ENCODE measurements at regions not wholly inside any gene's neighbourhood (a gene's known extent, or its start where the extent isn't known, plus 50 kb on each side); places are given as distances from the start of the nearest gene placed in this dataset.

GRCh38 chr10:6995831-6996230 is 415.0 kb downstream of the SFMBT2 start:
- no peak for DNase-seq (ENCODE audit: low read depth, low spot score)
- H3K4me3 ChIP-seq (ENCODE audit: low read depth, low read length), result no peak overlapping the region
- in situ Hi-C loops (cut with HindIII; ENCODE audit: low sequenced_read_pairs), result no loop called here
- TF ChIP-seq, protein P1, sequence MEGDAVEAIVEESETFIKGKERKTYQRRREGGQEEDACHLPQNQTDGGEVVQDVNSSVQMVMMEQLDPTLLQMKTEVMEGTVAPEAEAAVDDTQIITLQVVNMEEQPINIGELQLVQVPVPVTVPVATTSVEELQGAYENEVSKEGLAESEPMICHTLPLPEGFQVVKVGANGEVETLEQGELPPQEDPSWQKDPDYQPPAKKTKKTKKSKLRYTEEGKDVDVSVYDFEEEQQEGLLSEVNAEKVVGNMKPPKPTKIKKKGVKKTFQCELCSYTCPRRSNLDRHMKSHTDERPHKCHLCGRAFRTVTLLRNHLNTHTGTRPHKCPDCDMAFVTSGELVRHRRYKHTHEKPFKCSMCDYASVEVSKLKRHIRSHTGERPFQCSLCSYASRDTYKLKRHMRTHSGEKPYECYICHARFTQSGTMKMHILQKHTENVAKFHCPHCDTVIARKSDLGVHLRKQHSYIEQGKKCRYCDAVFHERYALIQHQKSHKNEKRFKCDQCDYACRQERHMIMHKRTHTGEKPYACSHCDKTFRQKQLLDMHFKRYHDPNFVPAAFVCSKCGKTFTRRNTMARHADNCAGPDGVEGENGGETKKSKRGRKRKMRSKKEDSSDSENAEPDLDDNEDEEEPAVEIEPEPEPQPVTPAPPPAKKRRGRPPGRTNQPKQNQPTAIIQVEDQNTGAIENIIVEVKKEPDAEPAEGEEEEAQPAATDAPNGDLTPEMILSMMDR (IDR thresholded peaks at IDR 0.05; ENCODE audit: low read depth, low read length), result no peak

GRCh38 chr10:6995341-6995740 is 415.3 kb upstream of the PRKCQ start:
- DNase-seq (ENCODE audit: low read depth, low spot score), result no peak
- in situ Hi-C loops (cut with HindIII; ENCODE audit: low sequenced_read_pairs), result no loop called here
- TF ChIP-seq, protein P1 (IDR thresholded peaks at IDR 0.05; ENCODE audit: low read depth, low read length), result no peak

DNA sequence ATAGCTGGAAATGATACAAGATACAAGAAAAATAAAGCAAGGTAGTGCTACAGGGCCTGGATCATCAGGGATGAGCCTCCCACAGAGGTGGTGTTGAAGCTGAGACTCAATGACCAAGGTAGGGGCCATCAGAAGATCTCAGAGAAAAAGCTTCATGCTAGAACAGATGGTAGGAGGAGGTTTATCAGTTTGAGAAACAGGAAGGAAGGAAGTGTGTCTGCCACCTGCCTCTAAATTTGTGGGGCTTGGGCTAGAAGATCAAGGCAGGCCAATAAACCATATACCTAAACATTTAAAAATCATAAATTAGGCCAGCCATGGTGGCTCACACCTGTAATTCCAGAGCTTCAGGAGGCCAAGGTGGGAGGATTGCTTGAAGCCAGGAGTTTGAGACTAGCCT is 410.8 kb upstream of the PRKCQ start:
- TF ChIP-seq, protein P1 (IDR thresholded peaks at IDR 0.05; ENCODE audit: low read depth, low read length), result no peak
- no peak for DNase-seq (ENCODE audit: low read depth, low spot score)
- in situ Hi-C loops (cut with HindIII; ENCODE audit: low sequenced_read_pairs), result no loop called here
- H3K4me3 ChIP-seq (ENCODE audit: low read depth, low read length), result no peak overlapping the region

More at GRCh38 chr10:6995341-6995740, 415.3 kb upstream of the PRKCQ start:
- no peak overlapping the region for H3K4me3 ChIP-seq (ENCODE audit: low read depth, low read length)

GRCh38 chr10:6988654-6989053 is 408.6 kb upstream of the PRKCQ start:
- in situ Hi-C loops (cut with HindIII; ENCODE audit: low sequenced_read_pairs), result no loop called here
- H3K4me3 ChIP-seq (ENCODE audit: low read depth, low read length), result no peak overlapping the region
- TF ChIP-seq, protein P1 (IDR thresholded peaks at IDR 0.05; ENCODE audit: low read depth, low read length), result no peak
- no peak for DNase-seq (ENCODE audit: low read depth, low spot score)

DNA sequence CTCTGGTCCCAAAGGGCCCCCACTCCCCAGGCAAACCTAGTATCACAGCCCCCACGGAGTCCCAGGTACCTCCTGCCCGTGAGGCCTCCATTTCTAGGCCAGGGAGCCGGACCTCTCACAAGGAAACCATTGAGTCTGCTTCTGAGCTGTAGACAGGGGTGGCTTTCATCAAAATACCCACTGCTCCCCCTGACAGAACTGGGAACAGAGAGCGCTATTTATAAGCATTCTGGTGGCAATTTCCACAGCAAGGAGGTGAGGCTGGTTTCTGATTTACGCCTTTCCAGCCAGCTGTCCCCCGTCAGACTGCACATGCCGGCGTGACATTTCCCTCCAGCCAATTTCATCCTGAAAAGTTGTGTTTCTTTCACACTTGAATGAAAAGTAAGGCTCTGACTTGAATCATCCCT is 407.5 kb upstream of the PRKCQ start:
- in situ Hi-C loops (cut with HindIII; ENCODE audit: low sequenced_read_pairs), result no loop called here
- DNase-seq (ENCODE audit: low read depth, low spot score), result no peak
- no peak overlapping the region for H3K4me3 ChIP-seq (ENCODE audit: low read depth, low read length)
- TF ChIP-seq, protein P1 (IDR thresholded peaks at IDR 0.05; ENCODE audit: low read depth, low read length), result no peak

DNA sequence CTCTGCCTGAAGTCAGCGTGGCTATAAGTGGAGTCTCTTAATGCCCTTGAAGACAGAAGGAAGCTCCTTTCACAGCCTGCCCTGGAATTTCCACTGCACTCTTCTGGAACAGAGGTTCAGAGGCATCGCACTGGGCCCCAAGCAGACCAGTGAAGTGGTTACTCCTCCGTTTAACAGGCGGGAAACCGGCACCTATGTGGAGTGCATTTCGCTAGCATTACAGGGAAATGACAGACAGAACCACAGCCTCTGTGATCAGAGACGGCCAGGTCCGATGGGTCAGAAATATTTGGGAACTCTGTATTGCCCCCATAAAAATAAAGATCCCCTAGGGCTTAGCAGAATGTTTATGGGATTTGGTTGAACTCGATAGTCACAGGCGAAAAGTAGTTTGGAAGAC is 406.9 kb upstream of the PRKCQ start:
- H3K4me3 ChIP-seq (ENCODE audit: low read depth, low read length), result no peak overlapping the region
- DNase-seq (ENCODE audit: low read depth, low spot score), result no peak
- TF ChIP-seq, protein P1 (IDR thresholded peaks at IDR 0.05; ENCODE audit: low read depth, low read length), result no peak
- in situ Hi-C loops (cut with HindIII; ENCODE audit: low sequenced_read_pairs), result no loop called here

- DNase-seq (ENCODE audit: low read depth, low spot score), result no peak
- in situ Hi-C loops (cut with HindIII; ENCODE audit: low sequenced_read_pairs), result no loop called here
- TF ChIP-seq, protein P1 (IDR thresholded peaks at IDR 0.05; ENCODE audit: low read depth, low read length), result no peak
- no peak overlapping the region for H3K4me3 ChIP-seq (ENCODE audit: low read depth, low read length)
Observed at GRCh38 chr10:6985644-6986043, 405.6 kb upstream of the PRKCQ start.

Measured in astrocyte of the spinal cord (primary cell).